ENCODE measurements at regions not wholly inside any gene's neighbourhood (a gene's known extent, or its start where the extent isn't known, plus 50 kb on each side); places are given as distances from the start of the nearest gene placed in this dataset.

- no peak for TF ChIP-seq CTCF (IDR thresholded peaks at IDR 0.05)
- Histone ChIP-seq H4K20me1 (ENCODE audit: control insufficient read depth, insufficient read depth, low read length, poor library complexity, severe bottlenecking) (no peaks in the 10 kb centered on the region), H3K27me3 (replicated peaks in 1 of 4; ENCODE audit: control extremely low read depth in 1 of 4, control insufficient read depth in 3 of 4, insufficient read depth in 4 of 4, low read length in 3 of 4) (no peaks in the 10 kb centered on the region), H3K4me3 (ENCODE audit: control extremely low read depth in 1 of 5, extremely low read depth in 1 of 5, insufficient read depth in 1 of 5, low read depth in 2 of 5, low read length in 4 of 5) (no peak overlapping the region), H3K79me2 (ENCODE audit: control insufficient read depth, insufficient read depth, low read length) (no peaks in the 10 kb centered on the region), H3K9me3 (ENCODE audit: control extremely low read depth in 1 of 3, control insufficient read depth in 2 of 3, insufficient read depth in 1 of 3, low read length in 2 of 3) (no peaks in the 10 kb centered on the region), H2AFZ (ENCODE audit: insufficient read depth, low read depth, low read length, poor library complexity, severe bottlenecking) (no peak overlapping the region), H3K4me2 (replicated peaks; ENCODE audit: low read depth, low read length, poor library complexity, severe bottlenecking) (no peak overlapping the region), H3K36me3 (replicated peaks in 1 of 2; ENCODE audit: control extremely low read depth in 1 of 2, control insufficient read depth in 1 of 2, extremely low read depth in 1 of 2, insufficient read depth in 2 of 2, low read length in 1 of 2) (no peaks in the 10 kb centered on the region), H3K4me1 (ENCODE audit: control insufficient read depth in 2 of 2, insufficient read depth in 2 of 2, low read length in 2 of 2) (no peaks in the 10 kb centered on the region), H3K9ac (ENCODE audit: low read length) (no peak overlapping the region), H3K27ac (ENCODE audit: low read length in 2 of 2) (no peak overlapping the region)
- DNase-seq: no peak
- Mint-ChIP-seq H3K9me3 (ENCODE audit: insufficient read depth) (no peaks in the 10 kb centered on the region), H3K4me1 (no peaks in the 10 kb centered on the region), H3K27me3 (peaks cover 8% of the 10 kb centered on the region), H3K4me3 (no peak overlapping the region), H3K27ac (no peak overlapping the region)
- intact Hi-C loops (cut with micrococcal nuclease): no loop called here
- no peak for ATAC-seq (ENCODE audit: low read depth)
- POLR2A ChIA-PET: no interaction called here
- CTCF ChIA-PET: no interaction called here
- WGBS (ENCODE audit: insufficient coverage): 78% methylated on average over 16 of the region's 16 CpGs
Measured at GRCh38 chr14:77989441-77989991, 180.7 kb upstream of the NRXN3 start.

GRCh38 chr14:77990337-77990736 is 179.8 kb upstream of the NRXN3 start:
- Histone ChIP-seq H2AFZ (ENCODE audit: insufficient read depth, low read depth, low read length, poor library complexity, severe bottlenecking) (no peak overlapping the region), H3K36me3 (replicated peaks in 1 of 2; ENCODE audit: control extremely low read depth in 1 of 2, control insufficient read depth in 1 of 2, extremely low read depth in 1 of 2, insufficient read depth in 2 of 2, low read length in 1 of 2) (no peaks in the 10 kb centered on the region), H3K4me1 (ENCODE audit: control insufficient read depth in 2 of 2, insufficient read depth in 2 of 2, low read length in 2 of 2) (no peaks in the 10 kb centered on the region), H3K27ac (ENCODE audit: low read length in 2 of 2) (no peak overlapping the region), H3K27me3 (replicated peaks in 1 of 4; ENCODE audit: control extremely low read depth in 1 of 4, control insufficient read depth in 3 of 4, insufficient read depth in 4 of 4, low read length in 3 of 4) (no peaks in the 10 kb centered on the region), H3K9ac (ENCODE audit: low read length) (no peak overlapping the region), H3K4me2 (replicated peaks; ENCODE audit: low read depth, low read length, poor library complexity, severe bottlenecking) (no peak overlapping the region), H3K9me3 (ENCODE audit: control extremely low read depth in 1 of 3, control insufficient read depth in 2 of 3, insufficient read depth in 1 of 3, low read length in 2 of 3) (no peaks in the 10 kb centered on the region), H3K4me3 (ENCODE audit: control extremely low read depth in 1 of 5, extremely low read depth in 1 of 5, insufficient read depth in 1 of 5, low read depth in 2 of 5, low read length in 4 of 5) (no peak overlapping the region), H4K20me1 (ENCODE audit: control insufficient read depth, insufficient read depth, low read length, poor library complexity, severe bottlenecking) (no peaks in the 10 kb centered on the region), H3K79me2 (ENCODE audit: control insufficient read depth, insufficient read depth, low read length) (no peaks in the 10 kb centered on the region)
- 86% methylated on average over 1 of the region's 3 CpGs for WGBS (ENCODE audit: insufficient coverage)
- TF ChIP-seq EZH2 (IDR thresholded peaks at IDR 0.05; ENCODE audit: borderline replicate concordance, insufficient read depth, low read depth, low read length, poor library complexity, severe bottlenecking) (no peak), CTCF (IDR thresholded peaks at IDR 0.05) (no peak)
- no peaks in the 10 kb centered on the region for H3K4me1 Mint-ChIP-seq
- POLR2A ChIA-PET: no interaction called here
- intact Hi-C loops (cut with micrococcal nuclease): no loop called here
- DNase-seq: no peak
- H3K9me3 Mint-ChIP-seq (ENCODE audit: insufficient read depth): no peaks in the 10 kb centered on the region
- peaks cover 6% of the 10 kb centered on the region for H3K27me3 Mint-ChIP-seq
- CTCF ChIA-PET: no interaction called here
- no peak overlapping the region for H3K4me3 Mint-ChIP-seq
- no peak for ATAC-seq (ENCODE audit: low read depth)
- no peak overlapping the region for H3K27ac Mint-ChIP-seq

All from B cell (primary cell).